PC-9 (cell line): ENCODE measurements at regions not wholly inside any gene's neighbourhood (a gene's known extent, or its start where the extent isn't known, plus 50 kb on each side); places are given as distances from the start of the nearest gene placed in this dataset.

ENCODE experiments used
- EZH2 ChIP-seq: fragments of 200-600 bp; sonication (generic); IDR thresholded peaks from 2 replicates; pipeline ENCODE4 v1.8.0; 2017; ENCODE audit warnings: antibody characterized with exemption, low read depth
- TF ChIP-seq, protein P1 (sequence below): fragments of 200-600 bp; sonication (generic); conservative IDR thresholded peaks from 2 replicates; pipeline ENCODE4 v1.6.1; 2017; ENCODE audit warnings: mixed run types, antibody characterized with exemption, mild to moderate bottlenecking, moderate library complexity

DNA sequence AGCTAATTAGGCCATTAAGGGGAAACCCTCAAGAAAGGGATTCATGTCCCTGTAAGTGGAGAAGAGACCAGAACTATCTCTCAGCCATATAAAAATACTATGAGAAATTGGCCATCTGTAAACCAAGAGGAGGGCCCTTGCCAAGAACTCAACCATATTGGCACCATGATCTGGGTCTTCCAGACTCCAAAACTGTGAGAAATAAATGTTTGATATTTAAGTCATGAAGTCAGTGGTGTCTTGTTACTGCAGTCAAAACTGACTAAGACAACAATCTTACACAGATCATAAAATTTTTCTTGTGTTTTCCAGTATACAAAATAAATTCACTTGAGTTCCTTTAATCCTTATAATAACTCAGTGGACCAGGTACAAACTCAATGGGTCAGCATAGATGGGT lies 589.8 kb upstream of the CDH2 start:
- TF ChIP-seq, protein P1, sequence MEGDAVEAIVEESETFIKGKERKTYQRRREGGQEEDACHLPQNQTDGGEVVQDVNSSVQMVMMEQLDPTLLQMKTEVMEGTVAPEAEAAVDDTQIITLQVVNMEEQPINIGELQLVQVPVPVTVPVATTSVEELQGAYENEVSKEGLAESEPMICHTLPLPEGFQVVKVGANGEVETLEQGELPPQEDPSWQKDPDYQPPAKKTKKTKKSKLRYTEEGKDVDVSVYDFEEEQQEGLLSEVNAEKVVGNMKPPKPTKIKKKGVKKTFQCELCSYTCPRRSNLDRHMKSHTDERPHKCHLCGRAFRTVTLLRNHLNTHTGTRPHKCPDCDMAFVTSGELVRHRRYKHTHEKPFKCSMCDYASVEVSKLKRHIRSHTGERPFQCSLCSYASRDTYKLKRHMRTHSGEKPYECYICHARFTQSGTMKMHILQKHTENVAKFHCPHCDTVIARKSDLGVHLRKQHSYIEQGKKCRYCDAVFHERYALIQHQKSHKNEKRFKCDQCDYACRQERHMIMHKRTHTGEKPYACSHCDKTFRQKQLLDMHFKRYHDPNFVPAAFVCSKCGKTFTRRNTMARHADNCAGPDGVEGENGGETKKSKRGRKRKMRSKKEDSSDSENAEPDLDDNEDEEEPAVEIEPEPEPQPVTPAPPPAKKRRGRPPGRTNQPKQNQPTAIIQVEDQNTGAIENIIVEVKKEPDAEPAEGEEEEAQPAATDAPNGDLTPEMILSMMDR: no peak
- no peak for TF ChIP-seq EZH2
